ENCODE measurements at regions not wholly inside any gene's neighbourhood (a gene's known extent, or its start where the extent isn't known, plus 50 kb on each side); places are given as distances from the start of the nearest gene placed in this dataset.

- TF ChIP-seq CTCF (IDR thresholded peaks at IDR 0.05; ENCODE audit: low read depth, low read length) (no peak), EZH2phosphoT487 (IDR thresholded peaks at IDR 0.05; ENCODE audit: low read depth) (no peak)
Measured at GRCh38 chr20:24894488-24894887, 54.6 kb upstream of the CST7 start.

Data from OCI-LY3 (cell line).